H9 (cell line): ENCODE measurements at regions not wholly inside any gene's neighbourhood (a gene's known extent, or its start where the extent isn't known, plus 50 kb on each side); places are given as distances from the start of the nearest gene placed in this dataset.

ENCODE experiments used
- DNase-seq: peaks from one replicate; pipeline ENCODE4 v3.0.0-alpha.2; 2017
- H2AFZ ChIP-seq: one replicate; pipeline ENCODE4 v1.6.1; 2013; ENCODE audit warnings: mild to moderate bottlenecking, low read length, control low read depth, moderate library complexity
- H2AK5ac ChIP-seq: 2 replicates; pipeline ENCODE4 v1.6.1; 2013; ENCODE audit warnings: low read length, control low read depth, mixed read lengths; ENCODE audit not compliant: insufficient read length
- H2BK120ac ChIP-seq: one replicate; pipeline ENCODE4 v1.6.1; 2013; ENCODE audit warnings: low read depth, mild to moderate bottlenecking, low read length, control low read depth, inconsistent platforms; ENCODE audit not compliant: poor library complexity, severe bottlenecking
- H2BK12ac ChIP-seq: 2 replicates; pipeline ENCODE4 v1.6.1; 2013; ENCODE audit warnings: low read length, control low read depth, mixed read lengths, low read depth; ENCODE audit not compliant: insufficient read length
- H2BK15ac ChIP-seq: 2 replicates; pipeline ENCODE4 v1.6.1; 2013; ENCODE audit warnings: low read depth, low read length, control low read depth
- H2BK20ac ChIP-seq: one replicate; pipeline ENCODE4 v1.6.1; 2013; ENCODE audit warnings: low read depth, mild to moderate bottlenecking, low read length, control low read depth, inconsistent platforms; ENCODE audit not compliant: poor library complexity, severe bottlenecking
- H2BK5ac ChIP-seq: 2 replicates; pipeline ENCODE4 v1.6.1; 2013; ENCODE audit warnings: low read length, control low read depth, mixed read lengths; ENCODE audit not compliant: insufficient read length
- H3K14ac ChIP-seq: 2 replicates; pipeline ENCODE4 v1.6.1; 2013; ENCODE audit warnings: low read length, control low read depth; ENCODE audit not compliant: insufficient read depth
- H3K18ac ChIP-seq: 2 replicates; pipeline ENCODE4 v1.6.1; 2013; ENCODE audit warnings: low read depth, mild to moderate bottlenecking, mixed read lengths, low read length, control low read depth; ENCODE audit not compliant: insufficient read length
- H3K23ac ChIP-seq: 2 replicates; pipeline ENCODE4 v1.6.1; 2013; ENCODE audit warnings: low read length, control low read depth, mixed read lengths, low read depth; ENCODE audit not compliant: insufficient read length
- H3K23me2 ChIP-seq: 2 replicates; pipeline ENCODE4 v1.6.1; 2013; ENCODE audit warnings: low read depth, mild to moderate bottlenecking, mixed read lengths, low read length, control low read depth; ENCODE audit not compliant: insufficient read length, poor library complexity, severe bottlenecking
- H3K27ac ChIP-seq: 2 replicates; pipeline ENCODE4 v1.5.1; 2013; ENCODE audit warnings: low read length, control low read depth, mixed read lengths, low read depth; ENCODE audit not compliant: insufficient read length
- H3K27me3 ChIP-seq: 2 replicates; pipeline ENCODE4 v1.6.1; 2013; ENCODE audit warnings: low read length, control low read depth, inconsistent platforms; ENCODE audit not compliant: insufficient read depth
- H3K4ac ChIP-seq: 2 replicates; pipeline ENCODE4 v1.6.1; 2013; ENCODE audit warnings: low read depth, mild to moderate bottlenecking, control low read depth, inconsistent platforms, low read length, moderate library complexity
- H3K4me1 ChIP-seq: 2 replicates; pipeline ENCODE4 v1.6.1; 2013; ENCODE audit warnings: low read length, control low read depth, inconsistent platforms; ENCODE audit not compliant: insufficient read depth
- H3K4me2 ChIP-seq: 2 replicates; pipeline ENCODE4 v1.6.1; 2013; ENCODE audit warnings: low read length, control low read depth, mixed read lengths; ENCODE audit not compliant: insufficient read length, insufficient read depth
- H3K56ac ChIP-seq: 2 replicates; pipeline ENCODE4 v1.6.1; 2013; ENCODE audit warnings: low read depth, mild to moderate bottlenecking, mixed read lengths, low read length, control low read depth; ENCODE audit not compliant: insufficient read length
- H3K79me1 ChIP-seq: 2 replicates; pipeline ENCODE4 v1.6.1; 2013; ENCODE audit warnings: low read depth, mild to moderate bottlenecking, moderate library complexity, low read length, control low read depth, inconsistent platforms; ENCODE audit not compliant: insufficient read depth, poor library complexity, severe bottlenecking
- H3K79me2 ChIP-seq: 2 replicates; pipeline ENCODE4 v1.6.1; 2013; ENCODE audit warnings: low read length, control low read depth, inconsistent platforms; ENCODE audit not compliant: insufficient read depth
- H3K9ac ChIP-seq: 2 replicates; pipeline ENCODE4 v1.6.1; 2013; ENCODE audit warnings: low read length, control low read depth, mixed read lengths; ENCODE audit not compliant: insufficient read length; ENCODE audit errors: extremely low read depth
- H3K9me3 ChIP-seq: one replicate; pipeline ENCODE4 v1.6.1; 2013; ENCODE audit warnings: low read depth, low read length, inconsistent platforms; ENCODE audit not compliant: control insufficient read depth
- H3T11ph ChIP-seq: one replicate; pipeline ENCODE4 v1.6.1; 2013; ENCODE audit warnings: mild to moderate bottlenecking, low read length, control low read depth, inconsistent platforms
- H4K20me1 ChIP-seq: one replicate; pipeline ENCODE4 v1.6.1; 2013; ENCODE audit not compliant: control insufficient read depth, insufficient read length, insufficient read depth
- H4K5ac ChIP-seq: 2 replicates; pipeline ENCODE4 v1.6.1; 2013; ENCODE audit warnings: low read depth, mild to moderate bottlenecking, mixed read lengths, low read length, control low read depth; ENCODE audit not compliant: insufficient read length
- H4K8ac ChIP-seq: replicated peaks from 2 replicates; pipeline ENCODE4 v1.6.1; 2013; ENCODE audit warnings: low read length, control low read depth, mixed read lengths, low read depth; ENCODE audit not compliant: insufficient read length
- H4K91ac ChIP-seq: 2 replicates; pipeline ENCODE4 v1.6.1; 2013; ENCODE audit warnings: low read depth, mild to moderate bottlenecking, moderate library complexity, mixed read lengths, low read length, control low read depth; ENCODE audit not compliant: insufficient read length
- H3K27ac Mint-ChIP-seq, 3 experiments: 2 replicates in 2 of 3; 3 replicates in 1 of 3; pipeline ENCODE4 v1.8.0; 2020 to 2021; ENCODE audit warnings: mixed read lengths in 3 of 3, mild to moderate bottlenecking in 1 of 3, moderate library complexity in 1 of 3
- H3K27me3 Mint-ChIP-seq: 2 replicates; pipeline ENCODE4 v1.8.0; 2021; ENCODE audit warnings: low read depth, mild to moderate bottlenecking, moderate library complexity, mixed read lengths
- H3K36me3 Mint-ChIP-seq, 3 experiments: 2 replicates in 2 of 3; 3 replicates in 1 of 3; pipeline ENCODE4 v1.8.0; 2020 to 2021; ENCODE audit warnings: low read depth in 3 of 3, mixed read lengths in 3 of 3; ENCODE audit not compliant: insufficient read depth in 1 of 3
- H3K4me1 Mint-ChIP-seq, 2 experiments: 2 replicates each; pipeline ENCODE4 v1.8.0; 2020; ENCODE audit warnings: mixed read lengths in 2 of 2
- H3K4me3 Mint-ChIP-seq, 2 experiments: 2 replicates in 1 of 2; 3 replicates in 1 of 2; pipeline ENCODE4 v1.8.0; 2020 to 2021; ENCODE audit warnings: mild to moderate bottlenecking in 2 of 2, mixed read lengths in 2 of 2, moderate library complexity in 1 of 2
- H3K9me3 Mint-ChIP-seq, 2 experiments: 2 replicates in 1 of 2; 3 replicates in 1 of 2; pipeline ENCODE4 v1.8.0; 2020; ENCODE audit warnings: mild to moderate bottlenecking in 2 of 2, mixed read lengths in 2 of 2, moderate library complexity in 1 of 2
- WGBS: extraction: QIAGEN DNeasy Blood & Tissue Kit; methylation state at CpG from one replicate; pipeline ENCODE4 v1.1.7; 2013; ENCODE audit warnings: missing lambda C conversion rate, low lambda C conversion rate, mixed read lengths; ENCODE audit not compliant: insufficient read length; ENCODE audit errors: extremely low coverage; 5-methylcytosine and 5-hydroxymethylcytosine counted together
- TF ChIP-seq, protein P1 (sequence below): fragments of 200-600 bp; sonication (generic); conservative IDR thresholded peaks from 3 replicates; pipeline ENCODE4 v1.8.0; 2021; ENCODE audit warnings: antibody characterized with exemption, mild to moderate bottlenecking

GRCh38 chr11:127259102-127259501 lies 258.5 kb upstream of the KIRREL3 start:
- TF ChIP-seq, protein P1, sequence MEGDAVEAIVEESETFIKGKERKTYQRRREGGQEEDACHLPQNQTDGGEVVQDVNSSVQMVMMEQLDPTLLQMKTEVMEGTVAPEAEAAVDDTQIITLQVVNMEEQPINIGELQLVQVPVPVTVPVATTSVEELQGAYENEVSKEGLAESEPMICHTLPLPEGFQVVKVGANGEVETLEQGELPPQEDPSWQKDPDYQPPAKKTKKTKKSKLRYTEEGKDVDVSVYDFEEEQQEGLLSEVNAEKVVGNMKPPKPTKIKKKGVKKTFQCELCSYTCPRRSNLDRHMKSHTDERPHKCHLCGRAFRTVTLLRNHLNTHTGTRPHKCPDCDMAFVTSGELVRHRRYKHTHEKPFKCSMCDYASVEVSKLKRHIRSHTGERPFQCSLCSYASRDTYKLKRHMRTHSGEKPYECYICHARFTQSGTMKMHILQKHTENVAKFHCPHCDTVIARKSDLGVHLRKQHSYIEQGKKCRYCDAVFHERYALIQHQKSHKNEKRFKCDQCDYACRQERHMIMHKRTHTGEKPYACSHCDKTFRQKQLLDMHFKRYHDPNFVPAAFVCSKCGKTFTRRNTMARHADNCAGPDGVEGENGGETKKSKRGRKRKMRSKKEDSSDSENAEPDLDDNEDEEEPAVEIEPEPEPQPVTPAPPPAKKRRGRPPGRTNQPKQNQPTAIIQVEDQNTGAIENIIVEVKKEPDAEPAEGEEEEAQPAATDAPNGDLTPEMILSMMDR, result no peak; the same call in 2 of the 3 replicates
- no peak overlapping the region for H3T11ph ChIP-seq
- H3K9me3 ChIP-seq, result no peaks in the 10 kb centered on the region
- no peak overlapping the region for H3K18ac ChIP-seq
- H3K4me1 ChIP-seq, result no peaks in the 10 kb centered on the region
- H3K4me1 Mint-ChIP-seq, result peaks cover 0 to 3% of the 10 kb centered on the region in 2 experiments; a peak in 1 of 4 replicates
- no peaks in the 10 kb centered on the region for H3K27me3 ChIP-seq
- no peak overlapping the region for H3K9ac ChIP-seq
- H4K91ac ChIP-seq, result no peak overlapping the region
- no peak overlapping the region for H2AFZ ChIP-seq
- H2BK20ac ChIP-seq, result no peak overlapping the region
- H2BK120ac ChIP-seq, result no peak overlapping the region
- H3K4ac ChIP-seq, result no peak overlapping the region
- no peaks in the 10 kb centered on the region for H3K23me2 ChIP-seq
- H2BK5ac ChIP-seq, result no peak overlapping the region
- H3K9me3 Mint-ChIP-seq, result no peaks in the 10 kb centered on the region
- H2BK15ac ChIP-seq, result no peak overlapping the region
- no peak overlapping the region for H3K23ac ChIP-seq
- no peaks in the 10 kb centered on the region for H3K36me3 Mint-ChIP-seq
- H3K4me2 ChIP-seq, result no peak overlapping the region
- H3K79me1 ChIP-seq, result no peaks in the 10 kb centered on the region
- no peaks in the 10 kb centered on the region for H3K79me2 ChIP-seq
- H3K56ac ChIP-seq, result no peak overlapping the region
- H2BK12ac ChIP-seq, result no peak overlapping the region
- no peak overlapping the region for H3K14ac ChIP-seq
- H3K27me3 Mint-ChIP-seq, result no peaks in the 10 kb centered on the region; the same call in 1 of the 2 replicates
- no peak overlapping the region for H4K8ac ChIP-seq
- no peak overlapping the region for H3K4me3 Mint-ChIP-seq
- WGBS, result no CpG with 5 or more reads among the region's 1 CpG
- H2AK5ac ChIP-seq, result no peak overlapping the region
- no peak overlapping the region for H4K5ac ChIP-seq
- no peak overlapping the region for H3K27ac Mint-ChIP-seq
- no peak overlapping the region for H3K27ac ChIP-seq
- no peaks in the 10 kb centered on the region for H4K20me1 ChIP-seq
- no peak for DNase-seq
